ENCODE measurements at regions not wholly inside any gene's neighbourhood (a gene's known extent, or its start where the extent isn't known, plus 50 kb on each side); places are given as distances from the start of the nearest gene placed in this dataset.

DNA sequence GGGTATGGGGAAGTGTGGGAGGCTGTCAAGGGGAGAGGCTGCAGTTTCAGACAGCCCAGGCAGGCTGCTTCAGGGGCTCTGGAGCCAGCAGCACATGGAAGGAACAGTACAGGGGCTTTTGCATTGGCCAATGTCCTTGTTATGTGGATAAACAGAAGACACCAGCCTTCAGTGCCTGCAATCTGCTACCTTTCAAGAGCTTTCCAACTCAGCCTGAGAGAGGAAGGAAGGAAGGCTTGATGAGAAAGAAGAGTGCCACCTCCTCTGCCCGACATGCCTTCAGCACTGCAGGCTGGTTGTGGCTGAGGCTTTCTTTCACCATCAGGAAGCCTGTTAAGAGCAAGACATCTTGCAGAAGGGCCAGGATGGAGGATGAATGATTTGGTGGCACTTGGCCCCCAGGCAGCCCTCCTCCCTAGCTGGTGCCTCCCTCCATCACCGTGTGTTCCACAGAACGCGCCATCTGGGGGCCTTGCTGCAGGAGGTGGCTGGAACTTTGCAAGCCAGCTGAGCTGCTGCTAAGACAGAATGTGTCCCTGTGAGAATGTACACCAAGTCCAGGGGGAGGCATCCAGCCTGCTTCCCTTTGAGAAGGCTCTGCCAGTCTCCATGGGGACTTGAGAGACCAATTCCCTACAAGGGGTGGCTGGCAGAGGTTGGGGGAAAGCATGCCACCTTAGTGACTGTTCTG lies 372.4 kb upstream of the PROX1 start:
- no peaks in the 10 kb centered on the region for H3K9me3 Mint-ChIP-seq (ENCODE audit: low read depth)
- peaks cover 7% of the 10 kb centered on the region for H3K27me3 Mint-ChIP-seq (ENCODE audit: low read depth)

DNA sequence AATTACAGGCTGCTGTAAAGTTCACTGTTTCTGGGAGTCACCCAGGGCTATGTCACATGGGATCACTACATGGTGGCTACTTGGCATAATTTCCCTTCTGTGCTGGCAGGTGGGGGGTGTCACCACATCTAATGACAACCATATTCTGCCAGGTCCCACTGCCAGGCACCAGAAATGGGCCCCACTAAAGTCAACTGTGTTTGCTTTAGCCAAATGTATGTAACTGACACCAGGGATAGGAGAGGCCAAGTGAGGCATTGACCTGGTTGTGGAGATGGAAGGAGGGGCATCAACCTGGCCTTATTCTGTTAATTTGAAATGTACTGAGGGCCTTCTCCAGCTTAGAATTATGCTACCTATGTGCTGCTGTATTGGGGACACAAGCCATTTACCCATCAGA lies 370.6 kb upstream of the PROX1 start:
- no peaks in the 10 kb centered on the region for H3K36me3 Mint-ChIP-seq (ENCODE audit: low read depth)
- H3K9me3 Mint-ChIP-seq (ENCODE audit: low read depth) = no peaks in the 10 kb centered on the region
- no peak for TF ChIP-seq CTCF (IDR thresholded peaks at IDR 0.05)
- H3K27ac Mint-ChIP-seq (ENCODE audit: unreplicated experiment) = no peak overlapping the region
- no peak overlapping the region for H3K4me3 Mint-ChIP-seq (ENCODE audit: unreplicated experiment)
- peaks cover 7% of the 10 kb centered on the region for H3K27me3 Mint-ChIP-seq (ENCODE audit: low read depth)
- no peaks in the 10 kb centered on the region for H3K4me1 Mint-ChIP-seq (ENCODE audit: low read depth)
- DNase-seq (ENCODE audit: low spot score) = no peak

More for the DNA sequence above, 372.4 kb upstream of the PROX1 start:
- no peak for TF ChIP-seq CTCF (IDR thresholded peaks at IDR 0.05)
- H3K36me3 Mint-ChIP-seq (ENCODE audit: low read depth) = no peaks in the 10 kb centered on the region
- no peak overlapping the region for H3K4me3 Mint-ChIP-seq (ENCODE audit: unreplicated experiment)
- H3K27ac Mint-ChIP-seq (ENCODE audit: unreplicated experiment) = no peak overlapping the region
- H3K4me1 Mint-ChIP-seq (ENCODE audit: low read depth) = no peaks in the 10 kb centered on the region
- DNase-seq (ENCODE audit: low spot score) = no peak

- Mint-ChIP-seq H3K36me3 (ENCODE audit: low read depth) (no peaks in the 10 kb centered on the region), H3K4me1 (ENCODE audit: low read depth) (no peaks in the 10 kb centered on the region), H3K4me3 (ENCODE audit: unreplicated experiment) (no peak overlapping the region)
Measured at GRCh38 chr1:213618094-213618493, 369.7 kb upstream of the PROX1 start.

GRCh38 chr1:213619026-213619425 lies 368.7 kb upstream of the PROX1 start:
- Mint-ChIP-seq H3K4me3 (ENCODE audit: unreplicated experiment) (no peak overlapping the region), H3K9me3 (ENCODE audit: low read depth) (no peaks in the 10 kb centered on the region), H3K27ac (ENCODE audit: unreplicated experiment) (no peak overlapping the region), H3K36me3 (ENCODE audit: low read depth) (no peaks in the 10 kb centered on the region), H3K27me3 (ENCODE audit: low read depth) (peaks cover 5% of the 10 kb centered on the region), H3K4me1 (ENCODE audit: low read depth) (no peaks in the 10 kb centered on the region)
- DNase-seq (ENCODE audit: low spot score) = no peak
- no peak for TF ChIP-seq CTCF (IDR thresholded peaks at IDR 0.05)

More at GRCh38 chr1:213618094-213618493, 369.7 kb upstream of the PROX1 start:
- H3K27me3 Mint-ChIP-seq (ENCODE audit: low read depth) = peaks cover 7% of the 10 kb centered on the region
- no peaks in the 10 kb centered on the region for H3K9me3 Mint-ChIP-seq (ENCODE audit: low read depth)
- H3K27ac Mint-ChIP-seq (ENCODE audit: unreplicated experiment) = no peak overlapping the region
- no peak for DNase-seq (ENCODE audit: low spot score)
- TF ChIP-seq CTCF (IDR thresholded peaks at IDR 0.05) = no peak

DNA sequence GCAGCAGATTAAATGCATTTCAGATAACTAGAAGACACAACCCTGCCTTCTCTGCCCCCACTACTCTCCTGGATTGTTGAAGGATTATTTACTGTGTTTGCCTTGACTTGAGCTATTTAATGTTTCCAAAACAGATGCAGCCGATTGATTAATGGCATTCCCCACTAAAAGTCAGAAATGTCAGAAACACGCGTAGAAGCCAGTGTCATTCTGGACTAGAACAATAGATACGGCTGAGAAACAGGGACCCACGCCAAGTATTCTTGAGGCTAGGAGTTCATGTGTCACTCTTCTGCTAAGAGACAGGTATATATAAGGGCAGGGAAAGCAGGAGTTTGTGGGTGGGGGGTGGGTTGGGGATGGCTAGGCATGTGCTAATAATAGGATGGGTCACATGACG lies 366.7 kb upstream of the PROX1 start:
- peaks cover 2% of the 10 kb centered on the region for H3K9me3 Mint-ChIP-seq (ENCODE audit: low read depth)
- TF ChIP-seq CTCF (IDR thresholded peaks at IDR 0.05) = no peak
- H3K27me3 Mint-ChIP-seq (ENCODE audit: low read depth) = no peaks in the 10 kb centered on the region
- H3K36me3 Mint-ChIP-seq (ENCODE audit: low read depth) = no peaks in the 10 kb centered on the region
- no peak overlapping the region for H3K4me3 Mint-ChIP-seq (ENCODE audit: unreplicated experiment)
- no peak overlapping the region for H3K27ac Mint-ChIP-seq (ENCODE audit: unreplicated experiment)
- DNase-seq (ENCODE audit: low spot score) = no peak
- H3K4me1 Mint-ChIP-seq (ENCODE audit: low read depth) = no peaks in the 10 kb centered on the region
